ENCODE measurements at regions not wholly inside any gene's neighbourhood (a gene's known extent, or its start where the extent isn't known, plus 50 kb on each side); places are given as distances from the start of the nearest gene placed in this dataset.

GRCh38 chr5:175795959-175796358 is 75.4 kb upstream of the CPLX2 start:
- DNase-seq (ENCODE audit: low spot score), result no peak
- Mint-ChIP-seq H3K4me3 (peak overlapping the region; percentile 65), H3K27me3 (ENCODE audit: insufficient read depth, low read depth) (peaks cover 17% of the 10 kb centered on the region), H3K27ac (no peak overlapping the region), H3K36me3 (no peaks in the 10 kb centered on the region), H3K9me3 (no peaks in the 10 kb centered on the region), H3K4me1 (peaks cover 20% of the 10 kb centered on the region)
- peaks cover 16% of the 10 kb centered on the region for H3K4me1 ChIP-seq
- H3K4me2 ChIP-seq, result peak overlapping the region; percentile 94
- no peak overlapping the region for H3K27ac ChIP-seq
- H3K4me3 ChIP-seq, result peak overlapping the region; percentile 66
- peaks cover 59% of the 10 kb centered on the region for H3K27me3 ChIP-seq
- peaks cover 44% of the 10 kb centered on the region for H4K20me1 ChIP-seq (ENCODE audit: low read depth)
- H3K9me3 ChIP-seq (ENCODE audit: low read depth), result no peaks in the 10 kb centered on the region
- H3K9ac ChIP-seq, result no peak overlapping the region
- H3F3A ChIP-seq (ENCODE audit: low read depth), result peaks cover 28% of the 10 kb centered on the region
- H3K79me2 ChIP-seq (ENCODE audit: low read depth), result no peaks in the 10 kb centered on the region
- no peak for TF ChIP-seq EZH2phosphoT487 (IDR thresholded peaks at IDR 0.05)
- no peak for TF ChIP-seq CTCF (IDR thresholded peaks at IDR 0.05)
- no peak for TF ChIP-seq EZH2 (IDR thresholded peaks at IDR 0.05)
- no peak overlapping the region for H2AFZ ChIP-seq (replicated peaks)
- no peaks in the 10 kb centered on the region for H3K36me3 ChIP-seq

DNA sequence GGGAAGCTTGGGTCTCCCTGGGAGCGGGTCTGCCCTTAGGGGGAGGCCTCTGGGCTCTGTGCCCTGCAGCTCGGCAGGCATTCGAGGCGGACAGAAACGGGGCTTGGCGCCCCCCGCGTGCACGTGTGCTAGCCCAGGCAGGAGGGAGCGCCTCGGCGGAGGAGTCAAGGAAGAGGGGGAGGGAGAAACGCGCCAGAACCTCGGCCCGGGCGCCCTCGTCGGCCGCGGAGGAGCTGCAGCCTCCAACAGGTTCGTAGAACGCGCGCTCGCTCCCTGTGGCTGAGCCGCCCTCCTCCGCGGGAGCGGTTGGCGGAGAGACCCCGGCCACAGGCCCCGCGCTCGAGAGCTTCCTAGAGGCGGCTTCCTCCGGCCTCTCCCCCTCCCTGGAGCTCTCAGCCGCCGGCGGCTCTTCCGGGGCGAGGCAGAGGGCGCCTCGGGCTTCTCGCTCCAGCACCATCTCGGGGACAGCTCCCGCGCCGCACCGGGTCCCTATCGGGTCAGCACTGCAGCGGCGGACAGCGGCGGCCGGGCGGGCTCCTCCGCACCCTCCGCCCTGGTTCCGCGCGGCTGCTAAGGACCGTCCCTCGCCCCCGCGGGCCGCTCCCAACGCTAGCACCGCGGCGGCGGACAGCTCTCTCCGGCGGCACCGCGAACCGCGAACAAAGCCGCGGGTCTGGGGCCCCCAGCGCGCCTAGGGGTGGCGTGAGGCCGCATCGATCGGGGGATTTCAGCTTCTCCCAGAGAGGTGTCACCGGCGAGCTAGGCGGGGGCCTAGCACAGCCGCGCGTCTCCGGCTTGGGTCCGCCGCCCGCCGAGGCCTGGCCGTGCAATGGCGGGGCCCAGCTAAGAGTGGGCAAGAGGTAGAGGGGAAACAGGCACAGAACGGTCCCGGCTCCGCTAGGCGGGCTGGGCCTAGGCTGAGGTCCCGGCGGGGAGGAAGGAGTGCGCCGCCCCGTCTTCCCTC is 74.6 kb upstream of the CPLX2 start:
- peak; percentile 51 for TF ChIP-seq EZH2 (IDR thresholded peaks at IDR 0.05)
- peak; percentile 3 for TF ChIP-seq CTCF (IDR thresholded peaks at IDR 0.05)
- peak; percentile 32 for TF ChIP-seq EZH2phosphoT487 (IDR thresholded peaks at IDR 0.05)
- Histone ChIP-seq H3K27me3 (peaks cover 59% of the 10 kb centered on the region), H2AFZ (replicated peaks) (no peak overlapping the region), H3K36me3 (no peaks in the 10 kb centered on the region), H3K4me2 (peak overlapping the region; percentile 97), H3K4me3 (peak overlapping the region; percentile 66), H3F3A (ENCODE audit: low read depth) (peaks cover 28% of the 10 kb centered on the region), H4K20me1 (ENCODE audit: low read depth) (peaks cover 44% of the 10 kb centered on the region), H3K27ac (no peak overlapping the region), H3K79me2 (ENCODE audit: low read depth) (no peaks in the 10 kb centered on the region), H3K9ac (no peak overlapping the region), H3K4me1 (peaks cover 16% of the 10 kb centered on the region), H3K9me3 (ENCODE audit: low read depth) (no peaks in the 10 kb centered on the region)
- Mint-ChIP-seq H3K4me1 (peaks cover 26% of the 10 kb centered on the region), H3K9me3 (no peaks in the 10 kb centered on the region), H3K36me3 (no peaks in the 10 kb centered on the region), H3K4me3 (peak overlapping the region; percentile 86), H3K27me3 (ENCODE audit: insufficient read depth, low read depth) (peaks cover 16% of the 10 kb centered on the region), H3K27ac (no peak overlapping the region)
- peak; percentile 98 for DNase-seq (ENCODE audit: low spot score)

GRCh38 chr5:175797521-175798038 is 73.8 kb upstream of the CPLX2 start:
- Histone ChIP-seq H3F3A (ENCODE audit: low read depth) (peaks cover 28% of the 10 kb centered on the region), H3K4me3 (peak overlapping the region; percentile 66), H3K27ac (no peak overlapping the region), H3K79me2 (ENCODE audit: low read depth) (no peaks in the 10 kb centered on the region), H3K4me2 (peak overlapping the region; percentile 97), H3K36me3 (no peaks in the 10 kb centered on the region), H2AFZ (replicated peaks) (no peak overlapping the region), H3K27me3 (peaks cover 59% of the 10 kb centered on the region), H3K9me3 (ENCODE audit: low read depth) (no peaks in the 10 kb centered on the region), H3K4me1 (peaks cover 16% of the 10 kb centered on the region), H3K9ac (no peak overlapping the region), H4K20me1 (ENCODE audit: low read depth) (peaks cover 44% of the 10 kb centered on the region)
- no peak for TF ChIP-seq CTCF (IDR thresholded peaks at IDR 0.05)
- no peak for TF ChIP-seq EZH2 (IDR thresholded peaks at IDR 0.05)
- TF ChIP-seq EZH2phosphoT487 (IDR thresholded peaks at IDR 0.05), result no peak
- H3K27me3 Mint-ChIP-seq (ENCODE audit: insufficient read depth, low read depth), result peaks cover 16% of the 10 kb centered on the region
- H3K9me3 Mint-ChIP-seq, result no peaks in the 10 kb centered on the region
- H3K4me3 Mint-ChIP-seq, result peak overlapping the region; percentile 86
- DNase-seq (ENCODE audit: low spot score), result peak; percentile 67
- H3K4me1 Mint-ChIP-seq, result peaks cover 26% of the 10 kb centered on the region
- H3K36me3 Mint-ChIP-seq, result no peaks in the 10 kb centered on the region
- H3K27ac Mint-ChIP-seq, result no peak overlapping the region

All from neural progenitor cell (in vitro differentiated cells).